ENCODE measurements at regions not wholly inside any gene's neighbourhood (a gene's known extent, or its start where the extent isn't known, plus 50 kb on each side); places are given as distances from the start of the nearest gene placed in this dataset.
"Not testable (repeated sequence)": the region's sequence is repeated elsewhere in the genome, so short reads cannot be mapped to it uniquely, and the experiment has no call there.

- H3K4me3 Mint-ChIP-seq (ENCODE audit: low read depth): no peak overlapping the region
- H3K36me3 Mint-ChIP-seq (ENCODE audit: low read depth): no peaks in the 10 kb centered on the region
- H3K9me3 Mint-ChIP-seq: no peaks in the 10 kb centered on the region
- peak overlapping the region; percentile 9 for H3K27ac Mint-ChIP-seq
- peaks cover 9% of the 10 kb centered on the region for H3K4me1 Mint-ChIP-seq (ENCODE audit: low read depth)
- intact Hi-C loops (cut with micrococcal nuclease): loop anchor here (1.0 to 5.0 kb wide), 4 partner anchors 12 to 147 kb away; partner anchors contain the start of gene ATL2
- DNase-seq (ENCODE audit: low spot score): no peak
- H3K27me3 Mint-ChIP-seq (ENCODE audit: low read depth): peaks cover 23% of the 10 kb centered on the region
Observed at GRCh38 chr2:38462121-38462661, 85.1 kb upstream of the ATL2 start.

GRCh38 chr2:38461470-38461869 is 84.4 kb upstream of the ATL2 start:
- Mint-ChIP-seq H3K4me3 (ENCODE audit: low read depth) (no peak overlapping the region), H3K27ac (no peak overlapping the region), H3K27me3 (ENCODE audit: low read depth) (peaks cover 23% of the 10 kb centered on the region), H3K36me3 (ENCODE audit: low read depth) (no peaks in the 10 kb centered on the region), H3K4me1 (ENCODE audit: low read depth) (peaks cover 9% of the 10 kb centered on the region), H3K9me3 (no peaks in the 10 kb centered on the region)
- DNase-seq (ENCODE audit: low spot score): no peak
- intact Hi-C loops (cut with micrococcal nuclease): loop anchor here (5.0 kb wide), 1 partner anchor 69 kb away; no protein-coding TSS in a partner anchor

GRCh38 chr2:38460313-38460712 is 83.2 kb upstream of the ATL2 start:
- H3K9me3 Mint-ChIP-seq: no peaks in the 10 kb centered on the region
- DNase-seq (ENCODE audit: low spot score): no peak
- H3K27ac Mint-ChIP-seq: no peak overlapping the region
- H3K4me3 Mint-ChIP-seq (ENCODE audit: low read depth): no peak overlapping the region
- H3K36me3 Mint-ChIP-seq (ENCODE audit: low read depth): no peaks in the 10 kb centered on the region
- peaks cover 29% of the 10 kb centered on the region for H3K27me3 Mint-ChIP-seq (ENCODE audit: low read depth)
- peaks cover 9% of the 10 kb centered on the region for H3K4me1 Mint-ChIP-seq (ENCODE audit: low read depth)
- intact Hi-C loops (cut with micrococcal nuclease): loop anchor here (5.0 kb wide), 1 partner anchor 68 kb away; no protein-coding TSS in a partner anchor

- no peak overlapping the region for H3K4me3 Mint-ChIP-seq (ENCODE audit: low read depth)
- H3K27ac Mint-ChIP-seq: no peak overlapping the region
- H3K36me3 Mint-ChIP-seq (ENCODE audit: low read depth): no peaks in the 10 kb centered on the region
- intact Hi-C loops (cut with micrococcal nuclease): no loop called here
- H3K27me3 Mint-ChIP-seq (ENCODE audit: low read depth): peaks cover 32% of the 10 kb centered on the region
- no peaks in the 10 kb centered on the region for H3K9me3 Mint-ChIP-seq
- no peaks in the 10 kb centered on the region for H3K4me1 Mint-ChIP-seq (ENCODE audit: low read depth)
- DNase-seq (ENCODE audit: low spot score): no peak
Observed at GRCh38 chr2:38454081-38454480, 77.0 kb upstream of the ATL2 start.

- peaks cover 18% of the 10 kb centered on the region for H3K27me3 Mint-ChIP-seq (ENCODE audit: low read depth)
- H3K4me3 Mint-ChIP-seq (ENCODE audit: low read depth); DNase-seq (ENCODE audit: low spot score); H3K4me1 Mint-ChIP-seq (ENCODE audit: low read depth); H3K9me3 Mint-ChIP-seq; intact Hi-C loops (cut with micrococcal nuclease); H3K36me3 Mint-ChIP-seq (ENCODE audit: low read depth); H3K27ac Mint-ChIP-seq: not testable (repeated sequence)
Observed at GRCh38 chr2:38451778-38452177, 74.7 kb upstream of the ATL2 start.

GRCh38 chr2:38450509-38450908 is 73.4 kb upstream of the ATL2 start:
- Mint-ChIP-seq H3K36me3 (ENCODE audit: low read depth) (no peaks in the 10 kb centered on the region), H3K27ac (no peak overlapping the region)

GRCh38 chr2:38448692-38449410 is 71.8 kb upstream of the ATL2 start:
- Mint-ChIP-seq H3K9me3 (no peaks in the 10 kb centered on the region), H3K27ac (no peak overlapping the region), H3K4me3 (ENCODE audit: low read depth) (no peak overlapping the region), H3K27me3 (ENCODE audit: low read depth) (peaks cover 19% of the 10 kb centered on the region), H3K4me1 (ENCODE audit: low read depth) (no peaks in the 10 kb centered on the region), H3K36me3 (ENCODE audit: low read depth) (no peaks in the 10 kb centered on the region)
- intact Hi-C loops (cut with micrococcal nuclease): no loop called here
- DNase-seq (ENCODE audit: low spot score): no peak

More at GRCh38 chr2:38450509-38450908, 73.4 kb upstream of the ATL2 start:
- H3K9me3 Mint-ChIP-seq: no peaks in the 10 kb centered on the region
- no peak overlapping the region for H3K4me3 Mint-ChIP-seq (ENCODE audit: low read depth)
- intact Hi-C loops (cut with micrococcal nuclease): no loop called here
- peaks cover 14% of the 10 kb centered on the region for H3K27me3 Mint-ChIP-seq (ENCODE audit: low read depth)
- DNase-seq (ENCODE audit: low spot score): no peak
- no peaks in the 10 kb centered on the region for H3K4me1 Mint-ChIP-seq (ENCODE audit: low read depth)

GRCh38 chr2:38446906-38447561 is 70.0 kb upstream of the ATL2 start:
- Mint-ChIP-seq H3K4me1 (ENCODE audit: low read depth) (no peaks in the 10 kb centered on the region), H3K36me3 (ENCODE audit: low read depth) (no peaks in the 10 kb centered on the region), H3K27ac (no peak overlapping the region), H3K27me3 (ENCODE audit: low read depth) (peaks cover 33% of the 10 kb centered on the region), H3K4me3 (ENCODE audit: low read depth) (no peak overlapping the region), H3K9me3 (no peaks in the 10 kb centered on the region)
- intact Hi-C loops (cut with micrococcal nuclease): no loop called here
- DNase-seq (ENCODE audit: low spot score): no peak

- Mint-ChIP-seq H3K4me1 (ENCODE audit: low read depth) (no peaks in the 10 kb centered on the region), H3K4me3 (ENCODE audit: low read depth) (no peak overlapping the region), H3K27ac (no peak overlapping the region), H3K9me3 (no peaks in the 10 kb centered on the region), H3K27me3 (ENCODE audit: low read depth) (peaks cover 36% of the 10 kb centered on the region), H3K36me3 (ENCODE audit: low read depth) (no peaks in the 10 kb centered on the region)
- DNase-seq (ENCODE audit: low spot score): no peak
- intact Hi-C loops (cut with micrococcal nuclease): no loop called here
Observed at GRCh38 chr2:38446418-38446817, 69.3 kb upstream of the ATL2 start.

GRCh38 chr2:38444247-38444646 is 67.2 kb upstream of the ATL2 start:
- intact Hi-C loops (cut with micrococcal nuclease): loop anchor here (5.0 kb wide), 1 partner anchor 43 kb away; no protein-coding TSS in a partner anchor
- H3K27ac Mint-ChIP-seq: no peak overlapping the region
- H3K36me3 Mint-ChIP-seq (ENCODE audit: low read depth): no peaks in the 10 kb centered on the region
- H3K4me3 Mint-ChIP-seq (ENCODE audit: low read depth): no peak overlapping the region
- H3K27me3 Mint-ChIP-seq (ENCODE audit: low read depth): peaks cover 41% of the 10 kb centered on the region
- no peaks in the 10 kb centered on the region for H3K9me3 Mint-ChIP-seq
- no peak for DNase-seq (ENCODE audit: low spot score)
- no peaks in the 10 kb centered on the region for H3K4me1 Mint-ChIP-seq (ENCODE audit: low read depth)

- Mint-ChIP-seq H3K4me1 (ENCODE audit: low read depth) (peaks cover 8% of the 10 kb centered on the region), H3K27ac (no peak overlapping the region), H3K9me3 (no peaks in the 10 kb centered on the region), H3K27me3 (ENCODE audit: low read depth) (peaks cover 46% of the 10 kb centered on the region), H3K4me3 (ENCODE audit: low read depth) (no peak overlapping the region), H3K36me3 (ENCODE audit: low read depth) (no peaks in the 10 kb centered on the region)
- no peak for DNase-seq (ENCODE audit: low spot score)
- intact Hi-C loops (cut with micrococcal nuclease): loop anchor here (5.0 kb wide), 1 partner anchor 44 kb away; no protein-coding TSS in a partner anchor
Observed at GRCh38 chr2:38442643-38443541, 65.8 kb upstream of the ATL2 start.

GRCh38 chr2:38441346-38441745 is 64.3 kb upstream of the ATL2 start:
- intact Hi-C loops (cut with micrococcal nuclease): loop anchor here (5.0 kb wide), 1 partner anchor 46 kb away; no protein-coding TSS in a partner anchor
- no peaks in the 10 kb centered on the region for H3K9me3 Mint-ChIP-seq
- no peaks in the 10 kb centered on the region for H3K36me3 Mint-ChIP-seq (ENCODE audit: low read depth)
- H3K27me3 Mint-ChIP-seq (ENCODE audit: low read depth): peaks cover 48% of the 10 kb centered on the region
- peaks cover 8% of the 10 kb centered on the region for H3K4me1 Mint-ChIP-seq (ENCODE audit: low read depth)
- no peak overlapping the region for H3K27ac Mint-ChIP-seq
- no peak for DNase-seq (ENCODE audit: low spot score)
- no peak overlapping the region for H3K4me3 Mint-ChIP-seq (ENCODE audit: low read depth)
